Omental fat pad (tissue), 3 donors: ENCODE measurements at regions not wholly inside any gene's neighbourhood (a gene's known extent, or its start where the extent isn't known, plus 50 kb on each side); places are given as distances from the start of the nearest gene placed in this dataset.

Source experiments
- ATAC-seq: fragments of 150-250 bp; one replicate; pipeline ENCODE4 v1.9.1; 2016; ENCODE audit warnings: mild to moderate bottlenecking, moderate library complexity; ENCODE audit not compliant: low FRiP score
- DNase-seq: peaks from one replicate; pipeline ENCODE4 v3.0.0-alpha.2; 2019; ENCODE audit warnings: low spot score
- TF ChIP-seq, protein P1 (sequence below), 3 donors: fragments of 450-650 bp; IDR thresholded peaks; one replicate each; pipeline ENCODE4 v1.5.1; 2016 to 2017; ENCODE audit warnings: antibody characterized with exemption in 3 of 3, mild to moderate bottlenecking in 3 of 3, moderate library complexity in 2 of 3

DNA sequence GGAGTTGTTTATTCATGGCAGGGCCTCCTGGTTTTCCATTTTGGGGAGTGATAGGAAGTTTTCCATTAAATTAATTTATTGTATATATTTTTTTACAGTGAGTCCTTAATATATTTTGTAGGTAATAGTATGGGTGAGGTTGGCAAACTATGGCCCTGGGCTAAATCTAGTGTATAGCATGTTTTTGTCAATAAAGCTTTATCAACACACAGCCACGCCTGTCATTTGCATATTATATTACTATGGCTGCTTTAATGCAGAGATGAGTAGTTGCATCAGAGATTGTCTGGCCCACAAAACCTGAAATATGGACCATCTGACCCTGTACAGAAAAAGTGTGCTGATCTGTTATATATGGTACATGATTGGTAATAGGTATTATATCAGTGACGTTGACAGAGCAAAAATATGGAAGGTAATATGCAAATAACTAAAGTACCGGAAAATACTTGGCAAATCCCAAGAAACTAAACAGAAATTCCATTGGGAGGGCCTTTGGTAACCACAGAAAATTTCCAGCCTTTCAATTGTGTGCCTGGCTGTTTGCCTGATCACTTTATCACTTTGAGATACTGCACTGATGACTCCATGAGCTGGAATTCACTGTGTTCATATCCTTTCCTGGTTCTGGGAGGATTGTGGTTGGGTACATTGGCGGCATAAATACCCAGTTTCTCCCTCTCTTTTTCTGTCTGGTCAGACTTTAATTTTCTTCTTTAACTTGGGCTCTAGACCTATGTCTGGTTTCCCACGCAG is 61.7 kb upstream of the RFLNA start:
- TF ChIP-seq, protein P1, sequence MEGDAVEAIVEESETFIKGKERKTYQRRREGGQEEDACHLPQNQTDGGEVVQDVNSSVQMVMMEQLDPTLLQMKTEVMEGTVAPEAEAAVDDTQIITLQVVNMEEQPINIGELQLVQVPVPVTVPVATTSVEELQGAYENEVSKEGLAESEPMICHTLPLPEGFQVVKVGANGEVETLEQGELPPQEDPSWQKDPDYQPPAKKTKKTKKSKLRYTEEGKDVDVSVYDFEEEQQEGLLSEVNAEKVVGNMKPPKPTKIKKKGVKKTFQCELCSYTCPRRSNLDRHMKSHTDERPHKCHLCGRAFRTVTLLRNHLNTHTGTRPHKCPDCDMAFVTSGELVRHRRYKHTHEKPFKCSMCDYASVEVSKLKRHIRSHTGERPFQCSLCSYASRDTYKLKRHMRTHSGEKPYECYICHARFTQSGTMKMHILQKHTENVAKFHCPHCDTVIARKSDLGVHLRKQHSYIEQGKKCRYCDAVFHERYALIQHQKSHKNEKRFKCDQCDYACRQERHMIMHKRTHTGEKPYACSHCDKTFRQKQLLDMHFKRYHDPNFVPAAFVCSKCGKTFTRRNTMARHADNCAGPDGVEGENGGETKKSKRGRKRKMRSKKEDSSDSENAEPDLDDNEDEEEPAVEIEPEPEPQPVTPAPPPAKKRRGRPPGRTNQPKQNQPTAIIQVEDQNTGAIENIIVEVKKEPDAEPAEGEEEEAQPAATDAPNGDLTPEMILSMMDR (IDR thresholded peaks at IDR 0.05), result no peak
- DNase-seq (no peak), ATAC-seq (peak; percentile 79)

DNA sequence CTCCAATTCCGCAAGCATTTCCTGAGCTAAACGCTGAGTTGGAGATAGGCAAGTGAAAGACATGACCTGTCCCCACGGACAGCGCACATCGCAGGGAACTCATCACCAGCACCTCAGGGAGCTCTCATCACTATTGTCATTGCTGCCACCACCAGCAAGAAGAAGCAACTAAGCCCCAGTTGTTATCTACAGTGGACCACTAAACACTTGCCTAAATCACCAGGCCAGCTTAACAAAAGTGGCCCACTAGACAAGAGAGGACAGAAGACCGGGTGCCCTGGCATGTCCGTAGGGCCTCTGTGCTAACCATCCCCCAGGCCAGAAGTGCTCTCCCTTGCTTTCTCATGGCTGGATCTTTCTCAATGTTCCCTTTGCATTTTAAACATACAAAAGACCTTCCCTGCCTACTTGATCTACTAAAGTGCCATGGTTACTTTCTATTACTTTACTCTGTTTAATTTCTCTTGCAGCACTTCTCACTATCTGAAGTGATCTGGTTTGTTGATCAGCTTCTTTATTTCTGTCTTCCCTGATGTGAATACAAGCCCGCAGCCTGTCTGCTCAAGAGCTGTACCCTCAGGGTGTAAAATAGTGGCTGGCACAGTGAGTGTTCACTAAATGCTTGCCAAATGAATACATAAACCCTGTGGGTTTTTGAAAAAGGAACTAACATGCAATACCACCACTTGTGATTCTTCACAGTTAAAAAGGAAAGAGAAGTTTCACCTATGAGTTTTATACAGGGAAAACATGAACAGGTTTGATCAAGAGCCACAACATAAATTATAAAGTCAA is 60.9 kb upstream of the RFLNA start:
- ATAC-seq, result no peak
- TF ChIP-seq, protein P1 (IDR thresholded peaks at IDR 0.05), result no peak

DNA sequence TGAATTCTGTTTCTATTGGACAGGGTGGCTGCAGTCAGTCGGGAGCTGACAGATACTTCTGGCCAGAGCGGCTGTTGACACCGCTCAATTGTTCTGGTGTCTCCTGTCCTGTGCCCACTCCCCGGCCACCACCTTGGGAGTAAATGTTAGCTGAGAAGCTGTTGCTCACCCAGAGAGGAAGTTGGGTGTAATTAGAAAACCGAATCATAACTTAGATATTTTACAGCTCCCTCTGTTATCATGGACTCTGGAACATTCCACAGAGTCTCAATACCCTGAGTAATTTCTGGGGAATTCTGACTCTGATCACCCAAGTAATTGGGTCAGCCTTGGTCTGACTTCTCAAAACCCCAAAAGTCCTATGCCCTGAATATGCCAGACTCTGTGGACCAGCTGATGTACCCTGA is 58.3 kb upstream of the RFLNA start:
- TF ChIP-seq, protein P1 (IDR thresholded peaks at IDR 0.05), result no peak
- ATAC-seq (peak; percentile 71), DNase-seq (no peak)

More for the DNA sequence above, 60.9 kb upstream of the RFLNA start:
- no peak for DNase-seq

DNA sequence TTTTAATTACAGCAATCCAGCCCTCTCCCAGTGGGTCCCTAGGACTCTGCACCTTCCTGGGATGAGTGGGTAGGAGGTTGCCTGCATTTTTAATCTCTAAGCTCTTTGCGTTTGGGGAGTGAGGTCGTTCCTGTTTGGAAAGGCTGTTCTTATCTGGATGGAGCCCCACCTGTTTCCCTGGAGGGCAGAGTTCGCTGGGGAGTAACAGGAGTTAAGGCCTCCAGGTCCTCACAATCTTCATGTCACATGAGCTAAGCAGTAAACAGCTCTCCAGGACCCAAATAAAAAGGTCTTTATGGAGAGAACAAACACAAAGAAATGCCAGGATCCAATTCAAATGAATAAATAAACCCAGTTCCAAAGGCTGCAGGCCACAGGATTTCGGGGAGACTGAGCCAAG is 56.0 kb upstream of the RFLNA start:
- TF ChIP-seq, protein P1 (IDR thresholded peaks at IDR 0.05), result no peak
- no peak for ATAC-seq
- DNase-seq, result no peak

DNA sequence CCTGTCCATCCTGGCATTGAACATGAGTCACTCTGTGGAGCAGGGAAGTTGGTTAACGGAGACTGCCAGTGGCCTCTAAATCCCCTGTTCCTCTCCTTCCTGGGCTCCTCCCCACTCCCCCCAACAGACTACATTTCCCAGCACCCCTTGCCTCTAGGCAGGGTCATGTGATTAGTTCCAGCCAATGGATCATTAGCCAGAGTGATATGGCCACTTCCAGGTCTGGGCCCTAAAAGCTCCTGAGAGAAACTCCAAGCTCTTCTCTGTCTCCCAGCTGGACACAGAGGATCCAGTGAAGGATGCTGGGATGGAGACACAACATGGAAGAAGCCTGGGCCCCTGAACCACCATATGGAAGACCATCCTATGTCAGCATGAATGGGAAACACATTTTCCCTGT is 54.4 kb upstream of the RFLNA start:
- ATAC-seq (no peak), DNase-seq (no peak)
- TF ChIP-seq, protein P1 (IDR thresholded peaks at IDR 0.05), result no peak

DNA sequence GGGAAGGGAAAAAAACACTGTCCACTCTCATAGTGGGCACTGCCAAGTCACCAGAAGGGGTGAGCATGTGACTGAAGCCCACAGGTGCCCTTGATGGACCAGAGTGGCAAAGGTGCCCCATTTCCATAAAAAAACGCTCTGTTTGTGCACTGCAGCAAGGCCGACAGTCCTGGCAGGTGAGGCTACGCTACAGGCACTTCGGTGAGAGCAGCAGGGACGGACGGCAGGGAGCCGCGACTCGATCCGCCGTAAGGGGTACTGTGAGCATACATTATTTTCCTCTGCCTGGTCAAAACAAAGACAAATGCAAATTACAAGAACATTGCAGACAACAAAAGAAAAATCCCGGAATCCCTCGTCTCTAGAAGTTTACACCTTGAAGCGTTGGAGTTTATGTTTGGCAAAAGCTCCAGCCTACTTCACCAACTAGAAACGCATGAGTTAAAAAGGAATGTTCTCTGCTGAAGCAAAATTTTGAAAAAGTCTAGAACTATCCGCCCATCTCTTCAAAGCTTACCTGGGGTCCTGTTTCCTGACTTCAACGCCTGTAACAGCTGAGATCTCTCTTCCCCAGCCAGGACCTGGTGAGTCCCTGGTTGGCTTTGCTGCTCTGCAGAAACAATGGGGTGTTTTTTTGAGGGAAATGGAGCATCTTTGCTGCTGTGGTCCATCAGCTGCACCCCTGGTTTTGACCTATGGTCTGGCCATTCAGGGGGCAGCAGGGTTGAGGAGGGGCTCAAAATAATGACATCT is 52.9 kb upstream of the RFLNA start:
- ATAC-seq (no peak), DNase-seq (no peak)
- TF ChIP-seq, protein P1 (IDR thresholded peaks at IDR 0.05), result no peak
